HL-60 (cell line): ENCODE measurements at regions not wholly inside any gene's neighbourhood (a gene's known extent, or its start where the extent isn't known, plus 50 kb on each side); places are given as distances from the start of the nearest gene placed in this dataset.

Experiments used
- DNase-seq, 2 experiments: peaks; one replicate each; pipeline ENCODE4 v3.0.0-alpha.2; 2010 to 2020; ENCODE audit warnings: low read depth in 1 of 2, low spot score in 1 of 2
- H3K27ac ChIP-seq: fragments of 250-450 bp; sonication (Bioruptor Pico); replicated peaks from 2 replicates; pipeline ENCODE4 v1.5.1; 2020; ENCODE audit warnings: mild to moderate bottlenecking, moderate library complexity
- H3K27me3 ChIP-seq: fragments of 250-450 bp; sonication (Bioruptor Pico); 2 replicates; pipeline ENCODE4 v1.5.1; 2021; ENCODE audit warnings: mild to moderate bottlenecking, moderate library complexity; ENCODE audit not compliant: insufficient read depth, poor library complexity, severe bottlenecking
- H3K4me3 ChIP-seq: replicated peaks from 2 replicates; pipeline ENCODE4 v1.5.1; 2011; ENCODE audit warnings: mild to moderate bottlenecking, control low read depth, low read length; ENCODE audit not compliant: insufficient read depth
- CTCF ChIP-seq: IDR thresholded peaks from one replicate; pipeline ENCODE4 v1.5.1; 2011; ENCODE audit warnings: low read length, control low read depth, inconsistent platforms; ENCODE audit not compliant: insufficient read depth
- GABPA ChIP-seq: IDR thresholded peaks from 2 replicates; pipeline ENCODE4 v1.6.1; 2012; ENCODE audit warnings: low read depth
- POLR2AphosphoS5 ChIP-seq: IDR thresholded peaks from 2 replicates; pipeline ENCODE4 v1.6.1; 2012; ENCODE audit warnings: low read depth
- REST ChIP-seq: IDR thresholded peaks from 2 replicates; pipeline ENCODE4 v1.6.1; 2012; ENCODE audit warnings: low read depth; ENCODE audit not compliant: insufficient replicate concordance
- SPI1 ChIP-seq: IDR thresholded peaks from 2 replicates; pipeline ENCODE4 v1.6.1; 2012; ENCODE audit warnings: low read depth, mild to moderate bottlenecking, borderline replicate concordance

- Histone ChIP-seq H3K4me3 (no peak overlapping the region), H3K27ac (no peak overlapping the region), H3K27me3 (no peaks in the 10 kb centered on the region)
- DNase-seq = no peak
- TF ChIP-seq GABPA (no peak), POLR2AphosphoS5 (no peak), CTCF (no peak), SPI1 (no peak), REST (no peak)
These were observed 145.4 kb upstream of the E2F7 start for GRCh38 chr12:77210724-77211123.

- no peak for TF ChIP-seq SPI1
- TF ChIP-seq REST = no peak
- TF ChIP-seq POLR2AphosphoS5 = no peak
- TF ChIP-seq CTCF = no peak
- no peak for TF ChIP-seq GABPA
- H3K27ac ChIP-seq = no peak overlapping the region
- no peak overlapping the region for H3K4me3 ChIP-seq
- DNase-seq = no peak
- no peaks in the 10 kb centered on the region for H3K27me3 ChIP-seq
These were observed 138.7 kb upstream of the E2F7 start for GRCh38 chr12:77204083-77204482.

- no peak for DNase-seq
- Histone ChIP-seq H3K27me3 (no peaks in the 10 kb centered on the region), H3K27ac (no peak overlapping the region), H3K4me3 (no peak overlapping the region)
- TF ChIP-seq POLR2AphosphoS5 = no peak
- no peak for TF ChIP-seq CTCF
- TF ChIP-seq GABPA = no peak
- TF ChIP-seq SPI1 = no peak
- TF ChIP-seq REST = no peak
These were observed 137.2 kb upstream of the E2F7 start for GRCh38 chr12:77202457-77203060.
